HL-60 (cell line): ENCODE measurements at regions not wholly inside any gene's neighbourhood (a gene's known extent, or its start where the extent isn't known, plus 50 kb on each side); places are given as distances from the start of the nearest gene placed in this dataset.
"Not testable (repeated sequence)": the region's sequence is repeated elsewhere in the genome, so short reads cannot be mapped to it uniquely, and the experiment has no call there.

Experiments
- DNase-seq, 2 experiments: peaks; one replicate each; pipeline ENCODE4 v3.0.0-alpha.2; 2010 to 2020; ENCODE audit warnings: low read depth in 1 of 2, low spot score in 1 of 2
- H3K27ac ChIP-seq: fragments of 250-450 bp; sonication (Bioruptor Pico); replicated peaks from 2 replicates; pipeline ENCODE4 v1.5.1; 2020; ENCODE audit warnings: mild to moderate bottlenecking, moderate library complexity
- H3K27me3 ChIP-seq: fragments of 250-450 bp; sonication (Bioruptor Pico); 2 replicates; pipeline ENCODE4 v1.5.1; 2021; ENCODE audit warnings: mild to moderate bottlenecking, moderate library complexity; ENCODE audit not compliant: insufficient read depth, poor library complexity, severe bottlenecking
- H3K4me3 ChIP-seq: replicated peaks from 2 replicates; pipeline ENCODE4 v1.5.1; 2011; ENCODE audit warnings: mild to moderate bottlenecking, control low read depth, low read length; ENCODE audit not compliant: insufficient read depth
- GABPA ChIP-seq: IDR thresholded peaks from 2 replicates; pipeline ENCODE4 v1.6.1; 2012; ENCODE audit warnings: low read depth
- POLR2AphosphoS5 ChIP-seq: IDR thresholded peaks from 2 replicates; pipeline ENCODE4 v1.6.1; 2012; ENCODE audit warnings: low read depth
- SPI1 ChIP-seq: IDR thresholded peaks from 2 replicates; pipeline ENCODE4 v1.6.1; 2012; ENCODE audit warnings: low read depth, mild to moderate bottlenecking, borderline replicate concordance
- TF ChIP-seq, protein P1 (sequence below): IDR thresholded peaks from one replicate; pipeline ENCODE4 v1.5.1; 2011; ENCODE audit warnings: low read length, control low read depth, inconsistent platforms; ENCODE audit not compliant: insufficient read depth
- TF ChIP-seq, protein P2 (sequence below): IDR thresholded peaks from 2 replicates; pipeline ENCODE4 v1.6.1; 2012; ENCODE audit warnings: low read depth; ENCODE audit not compliant: insufficient replicate concordance

DNA sequence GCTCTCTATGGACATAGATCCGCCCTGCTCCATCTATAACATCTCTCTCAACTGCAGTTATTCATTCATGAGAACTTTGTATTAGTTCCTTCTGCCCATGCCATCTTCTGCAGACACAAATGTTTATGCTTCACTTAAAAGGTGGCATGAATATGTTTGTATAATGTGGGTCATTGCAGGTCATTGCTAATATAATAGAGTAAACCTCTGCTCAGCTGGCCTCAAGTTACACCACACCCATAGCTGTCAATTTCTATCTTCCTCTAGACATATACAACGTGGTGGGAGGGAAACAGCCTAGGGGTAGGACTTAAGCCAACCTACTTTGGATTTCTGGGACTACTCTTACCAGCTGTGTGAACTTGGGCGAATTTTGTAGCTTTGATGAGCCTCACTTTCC, 129.8 kb downstream of the ATXN3L start:
- TF ChIP-seq GABPA = no peak
- TF ChIP-seq, protein P1, sequence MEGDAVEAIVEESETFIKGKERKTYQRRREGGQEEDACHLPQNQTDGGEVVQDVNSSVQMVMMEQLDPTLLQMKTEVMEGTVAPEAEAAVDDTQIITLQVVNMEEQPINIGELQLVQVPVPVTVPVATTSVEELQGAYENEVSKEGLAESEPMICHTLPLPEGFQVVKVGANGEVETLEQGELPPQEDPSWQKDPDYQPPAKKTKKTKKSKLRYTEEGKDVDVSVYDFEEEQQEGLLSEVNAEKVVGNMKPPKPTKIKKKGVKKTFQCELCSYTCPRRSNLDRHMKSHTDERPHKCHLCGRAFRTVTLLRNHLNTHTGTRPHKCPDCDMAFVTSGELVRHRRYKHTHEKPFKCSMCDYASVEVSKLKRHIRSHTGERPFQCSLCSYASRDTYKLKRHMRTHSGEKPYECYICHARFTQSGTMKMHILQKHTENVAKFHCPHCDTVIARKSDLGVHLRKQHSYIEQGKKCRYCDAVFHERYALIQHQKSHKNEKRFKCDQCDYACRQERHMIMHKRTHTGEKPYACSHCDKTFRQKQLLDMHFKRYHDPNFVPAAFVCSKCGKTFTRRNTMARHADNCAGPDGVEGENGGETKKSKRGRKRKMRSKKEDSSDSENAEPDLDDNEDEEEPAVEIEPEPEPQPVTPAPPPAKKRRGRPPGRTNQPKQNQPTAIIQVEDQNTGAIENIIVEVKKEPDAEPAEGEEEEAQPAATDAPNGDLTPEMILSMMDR = no peak
- no peak for TF ChIP-seq POLR2AphosphoS5
- TF ChIP-seq, protein P2, sequence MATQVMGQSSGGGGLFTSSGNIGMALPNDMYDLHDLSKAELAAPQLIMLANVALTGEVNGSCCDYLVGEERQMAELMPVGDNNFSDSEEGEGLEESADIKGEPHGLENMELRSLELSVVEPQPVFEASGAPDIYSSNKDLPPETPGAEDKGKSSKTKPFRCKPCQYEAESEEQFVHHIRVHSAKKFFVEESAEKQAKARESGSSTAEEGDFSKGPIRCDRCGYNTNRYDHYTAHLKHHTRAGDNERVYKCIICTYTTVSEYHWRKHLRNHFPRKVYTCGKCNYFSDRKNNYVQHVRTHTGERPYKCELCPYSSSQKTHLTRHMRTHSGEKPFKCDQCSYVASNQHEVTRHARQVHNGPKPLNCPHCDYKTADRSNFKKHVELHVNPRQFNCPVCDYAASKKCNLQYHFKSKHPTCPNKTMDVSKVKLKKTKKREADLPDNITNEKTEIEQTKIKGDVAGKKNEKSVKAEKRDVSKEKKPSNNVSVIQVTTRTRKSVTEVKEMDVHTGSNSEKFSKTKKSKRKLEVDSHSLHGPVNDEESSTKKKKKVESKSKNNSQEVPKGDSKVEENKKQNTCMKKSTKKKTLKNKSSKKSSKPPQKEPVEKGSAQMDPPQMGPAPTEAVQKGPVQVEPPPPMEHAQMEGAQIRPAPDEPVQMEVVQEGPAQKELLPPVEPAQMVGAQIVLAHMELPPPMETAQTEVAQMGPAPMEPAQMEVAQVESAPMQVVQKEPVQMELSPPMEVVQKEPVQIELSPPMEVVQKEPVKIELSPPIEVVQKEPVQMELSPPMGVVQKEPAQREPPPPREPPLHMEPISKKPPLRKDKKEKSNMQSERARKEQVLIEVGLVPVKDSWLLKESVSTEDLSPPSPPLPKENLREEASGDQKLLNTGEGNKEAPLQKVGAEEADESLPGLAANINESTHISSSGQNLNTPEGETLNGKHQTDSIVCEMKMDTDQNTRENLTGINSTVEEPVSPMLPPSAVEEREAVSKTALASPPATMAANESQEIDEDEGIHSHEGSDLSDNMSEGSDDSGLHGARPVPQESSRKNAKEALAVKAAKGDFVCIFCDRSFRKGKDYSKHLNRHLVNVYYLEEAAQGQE = no peak
- no peak for TF ChIP-seq SPI1
- no peak overlapping the region for H3K4me3 ChIP-seq
- DNase-seq = no peak
- H3K27me3 ChIP-seq = no peaks in the 10 kb centered on the region
- no peak overlapping the region for H3K27ac ChIP-seq

DNA sequence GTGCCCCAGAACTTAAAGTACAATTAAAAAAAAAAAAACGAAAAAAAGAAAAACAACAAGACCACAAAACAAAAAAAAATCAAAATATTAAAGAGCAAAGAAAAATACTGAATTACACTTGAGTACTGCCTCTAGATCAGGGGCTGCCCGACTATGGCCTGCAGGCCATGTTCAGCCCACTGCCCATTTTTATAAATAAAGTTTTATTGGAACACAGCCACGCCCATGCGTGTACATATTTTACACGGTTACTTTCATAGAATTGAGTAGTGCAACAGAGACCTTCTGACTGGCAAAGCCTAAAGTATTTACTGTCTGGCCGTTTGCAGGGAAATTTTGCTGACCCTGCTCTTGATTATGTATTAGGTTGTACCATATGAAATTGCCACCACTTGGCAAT, 130.5 kb downstream of the ATXN3L start:
- Histone ChIP-seq H3K27ac (no peak overlapping the region), H3K27me3 (no peaks in the 10 kb centered on the region), H3K4me3 (no peak overlapping the region)
- DNase-seq = no peak
- TF ChIP-seq, protein P1 = no peak
- no peak for TF ChIP-seq GABPA
- TF ChIP-seq SPI1 = no peak
- TF ChIP-seq POLR2AphosphoS5 = no peak
- TF ChIP-seq, protein P2 = no peak

DNA sequence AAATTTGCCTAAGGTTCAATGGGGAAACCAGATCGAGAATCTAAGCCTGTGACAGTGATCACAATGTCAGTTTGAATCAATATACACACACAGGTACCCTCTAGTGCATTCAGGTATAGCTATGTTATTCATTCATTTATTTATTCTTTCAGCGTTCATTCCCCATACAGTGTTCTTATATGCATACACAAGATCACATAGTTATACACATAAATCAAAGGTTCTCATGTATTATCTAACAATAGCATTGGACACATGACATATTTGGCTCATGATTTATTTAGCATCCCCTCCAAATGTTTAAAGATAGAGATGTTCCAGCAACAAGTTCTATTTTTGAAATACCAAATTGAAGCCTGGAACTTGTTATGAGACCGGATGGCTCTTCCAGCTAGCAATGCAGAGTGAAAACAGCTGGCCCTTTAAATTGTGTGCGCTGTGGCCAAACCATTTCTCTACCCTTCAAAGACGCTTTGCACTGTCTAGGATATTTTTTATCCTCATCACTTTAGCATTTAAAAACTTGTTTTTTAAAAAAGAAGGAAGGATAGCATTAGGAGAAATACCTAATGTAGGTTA, 131.0 kb downstream of the ATXN3L start:
- H3K4me3 ChIP-seq = no peak overlapping the region
- H3K27ac ChIP-seq = no peak overlapping the region
- H3K27me3 ChIP-seq = no peaks in the 10 kb centered on the region
- TF ChIP-seq, protein P1 = no peak
- no peak for TF ChIP-seq GABPA
- TF ChIP-seq, protein P2 = no peak
- no peak for TF ChIP-seq POLR2AphosphoS5
- no peak for TF ChIP-seq SPI1
- no peak for DNase-seq

DNA sequence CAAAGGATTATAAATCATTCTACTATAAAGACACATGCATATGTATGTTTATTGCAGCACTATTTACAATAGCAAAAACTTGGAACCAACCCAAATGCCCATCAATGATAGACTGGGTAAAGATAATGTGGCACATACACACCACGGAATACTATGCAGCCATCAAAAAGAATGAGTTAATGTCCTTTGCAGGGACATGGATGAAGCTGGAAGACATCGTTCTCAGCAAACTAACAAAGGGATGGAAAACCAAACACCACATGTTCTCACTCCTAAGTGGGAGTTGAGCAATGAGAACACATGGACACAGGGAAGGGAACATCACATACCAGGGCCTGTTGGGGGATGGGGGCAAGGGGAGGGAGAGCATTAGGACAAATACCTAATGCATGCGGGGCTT, 133.2 kb downstream of the ATXN3L start:
- H3K4me3 ChIP-seq, H3K27ac ChIP-seq, DNase-seq: not testable (repeated sequence)

More for the DNA sequence above, 133.2 kb downstream of the ATXN3L start:
- H3K27me3 ChIP-seq = not testable (repeated sequence)
